ENCODE measurements at regions not wholly inside any gene's neighbourhood (a gene's known extent, or its start where the extent isn't known, plus 50 kb on each side); places are given as distances from the start of the nearest gene placed in this dataset.

DNA sequence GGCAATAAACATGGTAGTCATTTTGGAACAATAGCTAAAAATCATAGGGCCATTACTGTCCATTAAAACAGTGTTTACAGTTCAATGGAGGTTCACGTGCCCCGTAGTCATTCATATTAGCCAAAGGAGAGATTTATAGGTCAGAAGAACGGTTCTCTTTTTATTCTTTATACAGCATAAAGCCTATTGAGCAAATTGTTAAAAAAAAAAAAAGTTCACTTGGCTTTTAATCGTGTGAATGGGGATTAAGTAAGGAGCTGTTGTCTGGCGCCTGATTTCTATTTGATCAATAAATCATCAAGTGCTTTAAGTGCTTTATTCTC is 69.1 kb upstream of the TBCA start:
- TF ChIP-seq, protein P1, sequence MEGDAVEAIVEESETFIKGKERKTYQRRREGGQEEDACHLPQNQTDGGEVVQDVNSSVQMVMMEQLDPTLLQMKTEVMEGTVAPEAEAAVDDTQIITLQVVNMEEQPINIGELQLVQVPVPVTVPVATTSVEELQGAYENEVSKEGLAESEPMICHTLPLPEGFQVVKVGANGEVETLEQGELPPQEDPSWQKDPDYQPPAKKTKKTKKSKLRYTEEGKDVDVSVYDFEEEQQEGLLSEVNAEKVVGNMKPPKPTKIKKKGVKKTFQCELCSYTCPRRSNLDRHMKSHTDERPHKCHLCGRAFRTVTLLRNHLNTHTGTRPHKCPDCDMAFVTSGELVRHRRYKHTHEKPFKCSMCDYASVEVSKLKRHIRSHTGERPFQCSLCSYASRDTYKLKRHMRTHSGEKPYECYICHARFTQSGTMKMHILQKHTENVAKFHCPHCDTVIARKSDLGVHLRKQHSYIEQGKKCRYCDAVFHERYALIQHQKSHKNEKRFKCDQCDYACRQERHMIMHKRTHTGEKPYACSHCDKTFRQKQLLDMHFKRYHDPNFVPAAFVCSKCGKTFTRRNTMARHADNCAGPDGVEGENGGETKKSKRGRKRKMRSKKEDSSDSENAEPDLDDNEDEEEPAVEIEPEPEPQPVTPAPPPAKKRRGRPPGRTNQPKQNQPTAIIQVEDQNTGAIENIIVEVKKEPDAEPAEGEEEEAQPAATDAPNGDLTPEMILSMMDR (optimal IDR thresholded peaks at IDR 0.05 in 1 of 3, IDR thresholded peaks at IDR 0.05 in 1 of 3, conservative IDR thresholded peaks at IDR 0.05 in 1 of 3; ENCODE audit: extremely low read depth in 1 of 3, insufficient read depth in 2 of 3, low read length in 3 of 3) = no peak
- TF ChIP-seq EZH2 (IDR thresholded peaks at IDR 0.05; ENCODE audit: low read length) = no peak

Data from keratinocyte (primary cell).